ENCODE measurements at regions not wholly inside any gene's neighbourhood (a gene's known extent, or its start where the extent isn't known, plus 50 kb on each side); places are given as distances from the start of the nearest gene placed in this dataset.

DNA sequence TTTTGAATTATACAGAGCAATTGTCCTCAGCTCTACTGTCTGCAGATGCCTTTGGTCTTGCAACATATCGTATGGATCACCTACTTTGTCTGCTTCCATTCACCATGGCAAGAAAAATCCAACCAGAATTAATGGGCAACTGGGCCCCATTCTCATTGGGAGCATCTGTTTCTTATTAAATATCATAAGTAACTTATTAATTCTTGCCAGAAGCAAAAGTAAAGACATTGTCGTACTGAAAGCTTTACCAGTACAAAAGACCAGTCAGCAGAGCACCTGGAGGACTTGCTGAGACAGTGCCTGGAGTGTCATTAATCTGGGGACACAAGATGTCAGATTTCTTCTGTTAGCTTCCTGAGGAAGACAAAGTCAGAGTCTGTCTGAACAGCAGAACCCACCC lies 404.5 kb downstream of the INHBA start:
- Histone ChIP-seq H2BK15ac (ENCODE audit: low read length) (no peak overlapping the region), H4K91ac (replicated peaks; ENCODE audit: insufficient read length, low read length) (no peak overlapping the region), H3K27ac (ENCODE audit: low read depth, low read length) (no peak overlapping the region), H2AFZ (ENCODE audit: low read length) (no peak overlapping the region), H3K9me3 (ENCODE audit: insufficient read depth in 2 of 2, low read depth in 1 of 2, low read length in 1 of 2) (no peaks in the 10 kb centered on the region), H2BK12ac (ENCODE audit: low read depth, low read length) (no peak overlapping the region), H3K23ac (ENCODE audit: insufficient read length) (no peak overlapping the region), H2BK5ac (ENCODE audit: low read depth, low read length) (no peak overlapping the region), H4K8ac (ENCODE audit: extremely low read depth, insufficient read depth, low read length) (no peak overlapping the region), H2AK5ac (ENCODE audit: low read depth, low read length) (no peak overlapping the region), H3K27me3 (replicated peaks in 1 of 4; ENCODE audit: control insufficient read depth in 3 of 4, extremely low read depth in 1 of 4, insufficient read depth in 3 of 4, low read length in 3 of 4) (no peaks in the 10 kb centered on the region), H2BK20ac (ENCODE audit: low read length) (no peak overlapping the region), H4K5ac (ENCODE audit: insufficient read length, low read depth, low read length) (no peak overlapping the region), H3K4me2 (ENCODE audit: insufficient read depth in 1 of 2, low read depth in 2 of 2, low read length in 2 of 2) (no peak overlapping the region), H3K9ac (replicated peaks in 1 of 4; ENCODE audit: extremely low read depth in 1 of 4, low read depth in 3 of 4, low read length in 3 of 4) (no peak overlapping the region), H4K20me1 (replicated peaks in 1 of 2; ENCODE audit: control insufficient read depth in 1 of 2, insufficient read depth in 2 of 2, low read length in 2 of 2) (no peaks in the 10 kb centered on the region), H3K79me2 (ENCODE audit: control insufficient read depth in 1 of 2, insufficient read depth in 2 of 2, low read length in 2 of 2) (no peaks in the 10 kb centered on the region), H3K18ac (ENCODE audit: extremely low read depth, low read length) (no peak overlapping the region), H3K4me1 (replicated peaks in 1 of 4; ENCODE audit: control insufficient read depth in 3 of 4, insufficient read depth in 4 of 4, low read length in 3 of 4) (no peaks in the 10 kb centered on the region), H3K56ac (replicated peaks; ENCODE audit: insufficient read length, low read depth, low read length) (no peak overlapping the region), H3K36me3 (ENCODE audit: control insufficient read depth in 2 of 4, insufficient read depth in 4 of 4, low read length in 3 of 4) (no peaks in the 10 kb centered on the region), H3K4me3 (ENCODE audit: extremely low read depth in 1 of 4, insufficient read depth in 2 of 4, low read depth in 3 of 4, low read length in 4 of 4) (no peak overlapping the region), H3K14ac (ENCODE audit: insufficient read length) (no peak overlapping the region), H2BK120ac (replicated peaks; ENCODE audit: low read depth, low read length) (no peak overlapping the region), H3K4ac (replicated peaks; ENCODE audit: insufficient read length, low read depth, low read length) (no peak overlapping the region), H3K23me2 (ENCODE audit: low read depth, low read length) (no peaks in the 10 kb centered on the region), H3K79me1 (ENCODE audit: low read depth, low read length) (no peaks in the 10 kb centered on the region; the same call in 1 of the 2 replicates)
- 87% methylated on average over 2 of the region's 2 CpGs; no CpG with 5 or more reads in 1 of the 2 experiments for WGBS, 2 experiments (ENCODE audit: extremely low coverage in 1 of 2, insufficient coverage in 1 of 2, insufficient read length in 1 of 2, insufficient replicate concordance in 2 of 2, low coverage in 1 of 2, low lambda C conversion rate in 2 of 2, missing lambda C conversion rate in 1 of 2)
- ChIA-PET CTCF (ENCODE audit: partially characterized antibody) (no interaction called here), POLR2A (ENCODE audit: partially characterized antibody) (no interaction called here)
- TF ChIP-seq SP1 (IDR thresholded peaks at IDR 0.05; ENCODE audit: low read depth, low read length) (no peak), SP4 (IDR thresholded peaks at IDR 0.05; ENCODE audit: low read length) (no peak), NRF1 (IDR thresholded peaks at IDR 0.05; ENCODE audit: low read depth, low read length) (no peak)
- DNase-seq (ENCODE audit: low read depth in 1 of 2, low spot score in 2 of 2) (no peak), FAIRE-seq (no peak)
